ENCODE measurements at regions not wholly inside any gene's neighbourhood (a gene's known extent, or its start where the extent isn't known, plus 50 kb on each side); places are given as distances from the start of the nearest gene placed in this dataset.

GRCh38 chr4:143071351-143071750 lies 113.4 kb upstream of the USP38 start:
- no peak overlapping the region for H3K27ac ChIP-seq (ENCODE audit: extremely low read length, insufficient read depth, low read length)
- no peak for ATAC-seq
- CTCF ChIA-PET (ENCODE audit: low intra/inter-chr PET ratio, low total read pairs): no interaction called here
- FAIRE-seq: no peak
- H3K4me2 ChIP-seq (ENCODE audit: low read depth, low read length): no peak overlapping the region
- WGBS (ENCODE audit: low lambda C conversion rate): 58% methylated on average over 2 of the region's 4 CpGs
- no peaks in the 10 kb centered on the region for H3K9me3 ChIP-seq (ENCODE audit: low read length)
- no peak for TF ChIP-seq USF2 (IDR thresholded peaks at IDR 0.05; ENCODE audit: low read depth, low read length)
- no peak for TF ChIP-seq USF2 (CRISPR knock-in tag; IDR thresholded peaks at IDR 0.05; ENCODE audit: borderline replicate concordance)
- TF ChIP-seq RFXANK (CRISPR knock-in tag; IDR thresholded peaks at IDR 0.05): no peak
- no peak for TF ChIP-seq SETDB1 (CRISPR knock-in tag; IDR thresholded peaks at IDR 0.05; ENCODE audit: borderline replicate concordance)
- TF ChIP-seq DNMT1 (CRISPR knock-in tag; IDR thresholded peaks at IDR 0.05): no peak
- no peak for TF ChIP-seq PAWR (CRISPR knock-in tag; IDR thresholded peaks at IDR 0.05; ENCODE audit: borderline replicate concordance)
- no peak for TF ChIP-seq MEIS2 (CRISPR knock-in tag; IDR thresholded peaks at IDR 0.05)
- no peak for TF ChIP-seq TCF7L2 (IDR thresholded peaks at IDR 0.05; ENCODE audit: low read depth, low read length)
- TF ChIP-seq ATRX (CRISPR knock-in tag; IDR thresholded peaks at IDR 0.05; ENCODE audit: borderline replicate concordance): no peak
- no peaks in the 10 kb centered on the region for H3K27me3 ChIP-seq (ENCODE audit: control insufficient read depth in 1 of 2, insufficient read depth in 2 of 2, low read length in 2 of 2)
- in situ Hi-C loops (cut with HindIII; ENCODE audit: extremely low pct_ligation_motif_present, low pct_unique_long_range_greater_than_20kb) (no loop called here), intact Hi-C loops (cut with micrococcal nuclease; ENCODE audit: unreplicated experiment) (no loop called here)
- H4K20me1 ChIP-seq (ENCODE audit: insufficient read depth, low read length): no peaks in the 10 kb centered on the region
- H3K9ac ChIP-seq (ENCODE audit: insufficient read depth, low read depth, low read length): no peak overlapping the region
- no TSS peak for BruUV-seq (replicated peaks)
- no peaks in the 10 kb centered on the region for H3K4me1 ChIP-seq (ENCODE audit: insufficient read depth, low read length)
- POLR2A ChIA-PET: no interaction called here
- no peak overlapping the region for H3K4me3 ChIP-seq (replicated peaks in 1 of 3; ENCODE audit: insufficient read depth in 1 of 3, low read depth in 2 of 3, low read length in 3 of 3)
- DNase-seq (ENCODE audit: low spot score): no peak
- H3K79me2 ChIP-seq (ENCODE audit: insufficient read depth, low read length): no peaks in the 10 kb centered on the region
- no peak overlapping the region for H2AFZ ChIP-seq (ENCODE audit: low read length)
- H3K36me3 ChIP-seq (replicated peaks in 1 of 2; ENCODE audit: control insufficient read depth in 1 of 2, insufficient read depth in 2 of 2, low read length in 2 of 2): no peaks in the 10 kb centered on the region
